ENCODE measurements at regions not wholly inside any gene's neighbourhood (a gene's known extent, or its start where the extent isn't known, plus 50 kb on each side); places are given as distances from the start of the nearest gene placed in this dataset.
"Not testable (repeated sequence)": the region's sequence is repeated elsewhere in the genome, so short reads cannot be mapped to it uniquely, and the experiment has no call there.

- DNase-seq (ENCODE audit: extremely low read depth, low read depth) = no peak
- no peak overlapping the region for H3K4me3 ChIP-seq (replicated peaks; ENCODE audit: low read depth, low read length)
- no peak for TF ChIP-seq CTCF (IDR thresholded peaks at IDR 0.05; ENCODE audit: low read depth, low read length, missing control alignments)
Measured at GRCh38 chr17:13417381-13417950, 184.3 kb downstream of the HS3ST3A1 start.

GRCh38 chr17:13416748-13417363 is 184.9 kb downstream of the HS3ST3A1 start:
- H3K4me3 ChIP-seq (replicated peaks; ENCODE audit: low read depth, low read length) = no peak overlapping the region
- no peak for DNase-seq (ENCODE audit: extremely low read depth, low read depth)
- TF ChIP-seq CTCF (IDR thresholded peaks at IDR 0.05; ENCODE audit: low read depth, low read length, missing control alignments) = no peak

GRCh38 chr17:13415871-13416416 is 185.8 kb downstream of the HS3ST3A1 start:
- no peak for DNase-seq (ENCODE audit: extremely low read depth, low read depth)
- no peak for TF ChIP-seq CTCF (IDR thresholded peaks at IDR 0.05; ENCODE audit: low read depth, low read length, missing control alignments)
- H3K4me3 ChIP-seq (replicated peaks; ENCODE audit: low read depth, low read length) = no peak overlapping the region

GRCh38 chr17:13415200-13415599 is 186.5 kb downstream of the HS3ST3A1 start:
- not testable (repeated sequence) for DNase-seq (ENCODE audit: extremely low read depth, low read depth); H3K4me3 ChIP-seq (replicated peaks; ENCODE audit: low read depth, low read length)

GRCh38 chr17:13413001-13413400 is 188.7 kb downstream of the HS3ST3A1 start:
- no peak overlapping the region for H3K4me3 ChIP-seq (replicated peaks; ENCODE audit: low read depth, low read length)
- TF ChIP-seq CTCF (IDR thresholded peaks at IDR 0.05; ENCODE audit: low read depth, low read length, missing control alignments) = no peak
- no peak for DNase-seq (ENCODE audit: extremely low read depth, low read depth)

- no peak overlapping the region for H3K4me3 ChIP-seq (replicated peaks; ENCODE audit: low read depth, low read length)
- DNase-seq (ENCODE audit: extremely low read depth, low read depth) = no peak
- TF ChIP-seq CTCF (IDR thresholded peaks at IDR 0.05; ENCODE audit: low read depth, low read length, missing control alignments) = no peak
Measured at GRCh38 chr17:13410874-13411273, 190.9 kb downstream of the HS3ST3A1 start.

GRCh38 chr17:13410214-13410613 is 191.5 kb downstream of the HS3ST3A1 start:
- no peak for TF ChIP-seq CTCF (IDR thresholded peaks at IDR 0.05; ENCODE audit: low read depth, low read length, missing control alignments)
- H3K4me3 ChIP-seq (replicated peaks; ENCODE audit: low read depth, low read length) = no peak overlapping the region
- no peak for DNase-seq (ENCODE audit: extremely low read depth, low read depth)
